Activated CD8-positive, alpha-beta T cell treated with anti-CD3 and anti-CD28 coated beads, Interleukin-2, amount 10 ng/mL, durations not matched to agents 7 days and 5 days (primary cell): ENCODE measurements at regions not wholly inside any gene's neighbourhood (a gene's known extent, or its start where the extent isn't known, plus 50 kb on each side); places are given as distances from the start of the nearest gene placed in this dataset.
A peak's percentile ranks its signal among the peaks of the same experiment; 100 is the strongest.

Source experiments
- ATAC-seq: fragments of 150-1000 bp; cut with Tn5 transposase; one replicate; pipeline ENCODE4 v1.10.0; 2021; ENCODE audit warnings: moderate library complexity
- CTCF ChIA-PET: fragments of 350-600 bp; sonication (Branson Sonifier 250); formaldehyde crosslinking; loops from one replicate; lab custom pipeline; 2021; ENCODE audit warnings: antibody characterized with exemption; lab: Charles Lee
- POLR2A ChIA-PET: fragments of 350-600 bp; sonication (Branson Sonifier 250); formaldehyde crosslinking; loops from one replicate; lab custom pipeline; 2021; ENCODE audit warnings: antibody characterized with exemption; lab: Charles Lee
- DNase-seq: peaks from one replicate; pipeline ENCODE4 v3.0.0-alpha.2; 2020
- H3K27ac Mint-ChIP-seq: one replicate; pipeline ENCODE4 v1.8.0; 2021; ENCODE audit warnings: mild to moderate bottlenecking, mixed read lengths
- H3K27me3 Mint-ChIP-seq: one replicate; pipeline ENCODE4 v1.8.0; 2021; ENCODE audit warnings: low read depth, mixed read lengths
- H3K36me3 Mint-ChIP-seq: one replicate; pipeline ENCODE4 v1.8.0; 2021; ENCODE audit warnings: low read depth, mixed read lengths
- H3K4me1 Mint-ChIP-seq: one replicate; pipeline ENCODE4 v1.8.0; 2021; ENCODE audit warnings: low read depth, mixed read lengths
- H3K4me3 Mint-ChIP-seq: one replicate; pipeline ENCODE4 v1.8.0; 2021; ENCODE audit warnings: mild to moderate bottlenecking, mixed read lengths
- H3K9me3 Mint-ChIP-seq: one replicate; pipeline ENCODE4 v1.8.0; 2022; ENCODE audit warnings: mixed read lengths; ENCODE audit not compliant: insufficient read depth

- no peaks in the 10 kb centered on the region for H3K27me3 Mint-ChIP-seq
- ATAC-seq = no peak
- no peak for DNase-seq
- H3K9me3 Mint-ChIP-seq = no peaks in the 10 kb centered on the region
- peaks cover 2% of the 10 kb centered on the region for H3K4me1 Mint-ChIP-seq
- no peaks in the 10 kb centered on the region for H3K36me3 Mint-ChIP-seq
- POLR2A ChIA-PET = no interaction called here
- no peak overlapping the region for H3K27ac Mint-ChIP-seq
- H3K4me3 Mint-ChIP-seq = no peak overlapping the region
- CTCF ChIA-PET = interaction anchor here (0.6 to 1.7 kb wide), 3 partner anchors 10 to 158 kb away, joined by 3 to 8 read pairs (median 5); no protein-coding TSS in a partner anchor
Observed at GRCh38 chr4:163665521-163666331, 171.2 kb downstream of the TMA16 start.

DNA sequence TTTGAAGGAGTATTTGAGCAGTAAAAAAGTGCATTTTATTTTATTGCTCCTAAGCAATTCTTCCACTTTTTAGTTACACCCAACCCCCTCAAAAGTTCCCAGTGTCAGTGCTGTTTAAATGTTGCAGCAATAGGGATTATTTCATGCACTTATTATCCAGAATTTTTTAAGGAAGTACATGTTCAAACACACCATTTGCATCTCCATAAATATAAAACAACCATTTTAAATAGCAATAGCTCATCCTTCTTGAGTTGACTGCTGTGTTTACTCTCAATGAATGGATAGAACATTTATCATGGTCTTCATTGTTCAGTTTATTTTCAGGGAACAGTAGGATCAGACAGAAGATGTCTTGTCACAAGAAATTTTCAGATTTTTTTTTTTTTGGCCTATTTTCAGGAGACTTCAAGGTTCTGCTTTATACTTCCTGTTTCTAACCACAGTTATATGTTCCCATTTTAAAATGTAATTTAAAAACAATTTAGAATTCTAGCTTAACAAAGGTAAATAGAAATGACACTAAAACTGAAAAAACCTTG, 171.9 kb downstream of the TMA16 start:
- H3K27ac Mint-ChIP-seq = no peak overlapping the region
- ChIA-PET CTCF (interaction anchor here (0.6 to 1.7 kb wide), 3 partner anchors 9 to 159 kb away, joined by 3 to 8 read pairs (median 5); no protein-coding TSS in a partner anchor), POLR2A (no interaction called here)
- H3K36me3 Mint-ChIP-seq = no peaks in the 10 kb centered on the region
- no peaks in the 10 kb centered on the region for H3K27me3 Mint-ChIP-seq
- peaks cover 2% of the 10 kb centered on the region for H3K4me1 Mint-ChIP-seq
- ATAC-seq (no peak), DNase-seq (no peak)
- H3K9me3 Mint-ChIP-seq = no peaks in the 10 kb centered on the region
- no peak overlapping the region for H3K4me3 Mint-ChIP-seq

- Mint-ChIP-seq H3K4me1 (no peaks in the 10 kb centered on the region), H3K27me3 (no peaks in the 10 kb centered on the region), H3K9me3 (no peaks in the 10 kb centered on the region), H3K27ac (no peak overlapping the region), H3K36me3 (no peaks in the 10 kb centered on the region), H3K4me3 (no peak overlapping the region)
- ATAC-seq = no peak
- ChIA-PET CTCF (interaction anchor here (1.2 to 1.6 kb wide), 5 partner anchors 8 to 122 kb away, joined by 3 to 6 read pairs (median 4); no protein-coding TSS in a partner anchor), POLR2A (no interaction called here)
- DNase-seq = no peak
Observed at GRCh38 chr4:163672751-163673150, 178.3 kb downstream of the TMA16 start.

- H3K27me3 Mint-ChIP-seq = no peaks in the 10 kb centered on the region
- no peaks in the 10 kb centered on the region for H3K36me3 Mint-ChIP-seq
- DNase-seq (no peak), ATAC-seq (no peak)
- POLR2A ChIA-PET = no interaction called here
- CTCF ChIA-PET = interaction anchor here (1.0 to 1.6 kb wide), 3 partner anchors 16 to 126 kb away, joined by 3 to 5 read pairs (median 4); no protein-coding TSS in a partner anchor
- H3K27ac Mint-ChIP-seq = no peak overlapping the region
- no peaks in the 10 kb centered on the region for H3K4me1 Mint-ChIP-seq
- no peaks in the 10 kb centered on the region for H3K9me3 Mint-ChIP-seq
- no peak overlapping the region for H3K4me3 Mint-ChIP-seq
Observed at GRCh38 chr4:163673848-163674697, 179.6 kb downstream of the TMA16 start.

DNA sequence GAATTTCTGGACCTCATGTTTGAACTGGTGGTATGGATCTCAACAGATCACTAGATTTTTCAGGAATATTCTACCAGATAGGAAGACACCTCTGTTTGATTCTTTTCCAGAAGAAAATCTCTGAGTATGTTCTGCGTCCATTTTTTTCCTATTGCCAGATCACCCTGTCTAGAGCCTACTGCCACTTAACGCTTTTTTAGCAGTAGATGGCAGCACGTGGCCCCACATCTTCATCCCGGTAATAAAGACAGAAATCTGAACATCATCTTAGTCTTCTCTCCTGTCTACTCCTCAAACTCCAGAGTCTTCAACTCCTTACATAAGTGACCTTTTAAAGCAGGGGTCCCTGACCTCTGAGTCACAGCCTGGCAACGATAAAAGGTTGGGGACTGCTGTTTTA, 184.7 kb downstream of the TMA16 start:
- POLR2A ChIA-PET = no interaction called here
- no peaks in the 10 kb centered on the region for H3K9me3 Mint-ChIP-seq
- H3K36me3 Mint-ChIP-seq = no peaks in the 10 kb centered on the region
- no peak overlapping the region for H3K4me3 Mint-ChIP-seq
- no peaks in the 10 kb centered on the region for H3K4me1 Mint-ChIP-seq
- peaks cover 1% of the 10 kb centered on the region for H3K27me3 Mint-ChIP-seq
- CTCF ChIA-PET = interaction anchor here (0.9 to 3.6 kb wide), 4 partner anchors 123 to 129 kb away, joined by 5 to 35 read pairs (median 10); no protein-coding TSS in a partner anchor
- H3K27ac Mint-ChIP-seq = no peak overlapping the region
- no peak for ATAC-seq
- no peak for DNase-seq

DNA sequence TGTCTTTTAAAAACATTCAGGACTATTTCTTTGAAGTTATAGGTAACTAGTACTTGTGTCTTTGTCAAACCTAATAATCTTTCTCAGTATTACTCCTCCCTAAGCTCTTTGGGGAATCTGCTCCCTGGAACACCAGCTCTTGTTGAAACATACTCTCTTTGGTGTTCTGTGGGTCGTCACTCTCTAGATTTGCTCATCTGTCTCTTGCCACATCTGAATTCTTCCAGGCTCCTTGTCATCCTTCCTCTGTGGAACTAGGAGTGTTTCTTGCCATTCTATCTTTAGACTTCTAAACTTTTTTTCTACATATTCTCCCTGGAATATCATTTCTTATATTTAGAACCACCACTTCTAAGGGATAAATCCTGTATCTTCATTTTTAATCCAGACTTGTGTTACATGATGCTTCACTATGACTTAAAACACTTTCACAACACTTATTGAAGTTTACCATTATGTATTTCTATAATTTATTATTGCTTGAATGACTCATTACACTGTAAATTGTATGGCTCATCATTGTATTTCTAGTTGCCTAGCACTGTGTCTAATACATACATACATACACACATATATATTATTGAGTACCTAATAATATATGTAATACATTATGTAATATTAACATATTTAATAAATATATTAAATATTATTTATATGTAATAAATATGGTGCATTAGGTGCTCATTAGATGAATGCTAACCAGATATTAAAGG, 186.1 kb downstream of the TMA16 start:
- no peaks in the 10 kb centered on the region for H3K9me3 Mint-ChIP-seq
- ATAC-seq (no peak), DNase-seq (no peak)
- no peaks in the 10 kb centered on the region for H3K36me3 Mint-ChIP-seq
- ChIA-PET CTCF (interaction anchor here (0.7 to 3.6 kb wide), 10 partner anchors 8 to 1051 kb away, joined by 3 to 35 read pairs (median 4); no protein-coding TSS in a partner anchor), POLR2A (no interaction called here)
- H3K27ac Mint-ChIP-seq = no peak overlapping the region
- H3K4me3 Mint-ChIP-seq = no peak overlapping the region
- peaks cover 4% of the 10 kb centered on the region for H3K27me3 Mint-ChIP-seq
- no peaks in the 10 kb centered on the region for H3K4me1 Mint-ChIP-seq

DNA sequence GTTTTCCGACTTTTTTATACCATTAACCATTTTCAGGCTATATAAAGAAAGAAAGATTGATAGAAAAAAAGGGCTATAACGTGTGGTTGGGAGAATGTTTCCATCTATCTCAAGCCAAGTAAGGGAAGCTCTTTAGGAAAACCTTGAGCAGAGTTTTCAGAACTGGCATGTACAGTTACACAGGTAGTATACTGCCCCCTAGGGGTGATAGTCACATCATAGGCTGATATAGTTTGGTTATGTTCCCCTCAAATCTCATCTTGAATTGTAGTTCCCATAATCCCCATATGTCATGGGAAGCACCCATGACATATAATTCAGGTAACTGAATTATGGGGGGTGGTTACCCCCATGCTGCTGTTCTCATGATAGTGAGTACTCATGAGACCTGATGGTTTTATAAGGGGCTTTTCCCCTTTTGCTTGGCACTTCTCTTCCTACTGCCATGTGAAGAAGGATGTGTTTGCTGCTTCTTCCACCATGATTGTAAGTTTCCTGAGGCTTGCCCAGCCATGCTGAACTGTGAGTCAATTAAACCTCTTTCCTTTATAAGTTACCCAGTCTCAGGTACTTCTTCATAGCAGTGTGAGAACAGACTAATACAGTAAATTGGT, 186.8 kb downstream of the TMA16 start:
- Mint-ChIP-seq H3K36me3 (no peaks in the 10 kb centered on the region), H3K27me3 (peaks cover 4% of the 10 kb centered on the region), H3K4me3 (no peak overlapping the region), H3K9me3 (no peaks in the 10 kb centered on the region), H3K27ac (no peak overlapping the region), H3K4me1 (no peaks in the 10 kb centered on the region)
- ChIA-PET POLR2A (no interaction called here), CTCF (interaction anchor here (0.7 to 3.6 kb wide), 10 partner anchors 9 to 1050 kb away, joined by 3 to 35 read pairs (median 4); no protein-coding TSS in a partner anchor)
- DNase-seq (peak; percentile 46), ATAC-seq (peak; percentile 83)

DNA sequence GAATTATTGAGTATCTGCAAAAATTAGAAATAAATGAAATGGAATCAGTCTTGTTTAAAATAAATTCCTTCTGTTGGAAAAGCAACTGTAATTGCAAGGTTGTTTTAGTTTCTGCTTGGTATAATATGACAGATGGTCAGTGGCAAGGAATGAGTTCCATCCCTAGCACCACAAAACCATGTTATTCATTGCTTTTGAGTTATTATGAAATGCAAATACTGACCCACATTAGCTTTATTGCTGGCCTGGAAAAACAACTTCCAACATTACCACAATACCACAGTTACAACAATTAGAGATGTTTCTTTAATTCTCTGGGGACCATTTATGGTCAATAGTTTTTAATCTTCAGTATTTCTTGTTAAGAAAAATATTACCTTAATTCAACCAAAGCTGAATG, 194.4 kb downstream of the TMA16 start:
- DNase-seq = no peak
- POLR2A ChIA-PET = no interaction called here
- H3K36me3 Mint-ChIP-seq = no peaks in the 10 kb centered on the region
- ATAC-seq = no peak
- H3K4me3 Mint-ChIP-seq = no peak overlapping the region
- no peak overlapping the region for H3K27ac Mint-ChIP-seq
- no peaks in the 10 kb centered on the region for H3K4me1 Mint-ChIP-seq
- H3K9me3 Mint-ChIP-seq = no peaks in the 10 kb centered on the region
- H3K27me3 Mint-ChIP-seq = peaks cover 4% of the 10 kb centered on the region
- CTCF ChIA-PET = no interaction called here

DNA sequence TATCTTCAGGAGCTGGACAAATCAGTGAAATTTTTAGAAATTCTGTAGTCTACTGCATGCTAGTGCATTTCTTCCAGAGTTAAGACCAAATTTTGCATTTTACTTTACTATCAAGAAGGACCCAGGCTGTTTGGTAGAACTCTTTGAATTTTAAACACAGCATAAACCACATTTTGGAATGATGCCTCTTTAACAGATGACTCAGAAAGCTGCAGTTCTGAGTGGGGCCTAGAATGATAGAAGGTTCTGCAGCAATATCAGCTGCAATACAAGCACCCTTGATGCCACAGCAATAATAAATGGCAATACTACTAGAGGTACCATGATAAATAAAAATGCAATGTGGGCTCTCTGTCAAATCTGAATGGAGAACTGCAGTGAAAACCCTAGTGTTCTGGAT, 198.7 kb downstream of the TMA16 start:
- H3K4me3 Mint-ChIP-seq = no peak overlapping the region
- no peak for DNase-seq
- H3K27ac Mint-ChIP-seq = no peak overlapping the region
- no peaks in the 10 kb centered on the region for H3K4me1 Mint-ChIP-seq
- CTCF ChIA-PET = interaction anchor here (1.2 kb wide), 1 partner anchor 61 kb away, joined by 3 read pairs; no protein-coding TSS in a partner anchor
- no peaks in the 10 kb centered on the region for H3K9me3 Mint-ChIP-seq
- no peaks in the 10 kb centered on the region for H3K36me3 Mint-ChIP-seq
- POLR2A ChIA-PET = interaction anchor here (0.7 kb wide), 1 partner anchor 1255 kb away, joined by 3 read pairs; no protein-coding TSS in a partner anchor
- H3K27me3 Mint-ChIP-seq = no peaks in the 10 kb centered on the region
- no peak for ATAC-seq

- CTCF ChIA-PET = no interaction called here
- Mint-ChIP-seq H3K4me3 (no peak overlapping the region), H3K27me3 (no peaks in the 10 kb centered on the region), H3K27ac (no peak overlapping the region), H3K4me1 (no peaks in the 10 kb centered on the region), H3K36me3 (no peaks in the 10 kb centered on the region), H3K9me3 (no peaks in the 10 kb centered on the region)
- POLR2A ChIA-PET = interaction anchor here (0.7 kb wide), 1 partner anchor 1254 kb away, joined by 3 read pairs; no protein-coding TSS in a partner anchor
- no peak for DNase-seq
- no peak for ATAC-seq
Observed at GRCh38 chr4:163693776-163694175, 199.3 kb downstream of the TMA16 start.

- DNase-seq (no peak), ATAC-seq (no peak)
- CTCF ChIA-PET = no interaction called here
- H3K36me3 Mint-ChIP-seq = no peaks in the 10 kb centered on the region
- POLR2A ChIA-PET = no interaction called here
- no peaks in the 10 kb centered on the region for H3K9me3 Mint-ChIP-seq
- no peaks in the 10 kb centered on the region for H3K4me1 Mint-ChIP-seq
- H3K27ac Mint-ChIP-seq = no peak overlapping the region
- H3K27me3 Mint-ChIP-seq = no peaks in the 10 kb centered on the region
- no peak overlapping the region for H3K4me3 Mint-ChIP-seq
Observed at GRCh38 chr4:163694385-163694784, 199.9 kb downstream of the TMA16 start.
